Neural progenitor cell (in vitro differentiated cells): ENCODE measurements at regions not wholly inside any gene's neighbourhood (a gene's known extent, or its start where the extent isn't known, plus 50 kb on each side); places are given as distances from the start of the nearest gene placed in this dataset.

Experiments used
- DNase-seq: peaks from one replicate; pipeline ENCODE4 v3.0.0-alpha.2; 2016; ENCODE audit warnings: low spot score
- H2AFZ ChIP-seq: fragments of 200-600 bp; sonication (generic); replicated peaks from 2 replicates; pipeline ENCODE4 v1.6.1; 2016; ENCODE audit warnings: antibody characterized with exemption
- H3F3A ChIP-seq: fragments of 200-600 bp; sonication (generic); 2 replicates; pipeline ENCODE4 v1.6.1; 2016; ENCODE audit warnings: antibody characterized with exemption, low read depth
- H3K27ac ChIP-seq: fragments of 200-600 bp; sonication (generic); 2 replicates; pipeline ENCODE4 v1.5.1; 2016; ENCODE audit warnings: mild to moderate bottlenecking
- H3K27me3 ChIP-seq: fragments of 200-600 bp; sonication (generic); 2 replicates; pipeline ENCODE4 v1.6.1; 2016; ENCODE audit warnings: mild to moderate bottlenecking, moderate library complexity
- H3K36me3 ChIP-seq: fragments of 200-600 bp; sonication (generic); 2 replicates; pipeline ENCODE4 v1.5.1; 2016
- H3K4me1 ChIP-seq: fragments of 200-600 bp; sonication (generic); 2 replicates; pipeline ENCODE4 v1.6.1; 2016; ENCODE audit warnings: mixed run types
- H3K4me2 ChIP-seq: fragments of 200-600 bp; sonication (generic); 2 replicates; pipeline ENCODE4 v1.6.1; 2016
- H3K4me3 ChIP-seq: fragments of 200-600 bp; sonication (generic); 2 replicates; pipeline ENCODE4 v1.5.1; 2016
- H3K79me2 ChIP-seq: fragments of 200-600 bp; sonication (generic); 2 replicates; pipeline ENCODE4 v1.6.1; 2016; ENCODE audit warnings: low read depth
- H3K9ac ChIP-seq: fragments of 200-600 bp; sonication (generic); 2 replicates; pipeline ENCODE4 v1.6.1; 2016
- H3K9me3 ChIP-seq: fragments of 200-600 bp; sonication (generic); 2 replicates; pipeline ENCODE4 v1.5.1; 2016; ENCODE audit warnings: low read depth
- H4K20me1 ChIP-seq: fragments of 200-600 bp; sonication (generic); 2 replicates; pipeline ENCODE4 v1.6.1; 2016; ENCODE audit warnings: low read depth
- H3K27ac Mint-ChIP-seq: 3 replicates; pipeline ENCODE4 v1.8.0; 2021; ENCODE audit warnings: mixed read lengths
- H3K27me3 Mint-ChIP-seq: 2 replicates; pipeline ENCODE4 v1.8.0; 2022; ENCODE audit warnings: low read depth, mild to moderate bottlenecking, inconsistent platforms, moderate library complexity, mixed read lengths; ENCODE audit not compliant: insufficient read depth
- H3K36me3 Mint-ChIP-seq: 3 replicates; pipeline ENCODE4 v1.8.0; 2021; ENCODE audit warnings: mixed read lengths
- H3K4me1 Mint-ChIP-seq: 3 replicates; pipeline ENCODE4 v1.8.0; 2021; ENCODE audit warnings: mixed read lengths
- H3K4me3 Mint-ChIP-seq: 3 replicates; pipeline ENCODE4 v1.8.0; 2021; ENCODE audit warnings: mild to moderate bottlenecking, moderate library complexity, mixed read lengths
- H3K9me3 Mint-ChIP-seq: 3 replicates; pipeline ENCODE4 v1.8.0; 2020; ENCODE audit warnings: mixed read lengths
- CTCF ChIP-seq: fragments of 200-600 bp; sonication (generic); IDR thresholded peaks from 2 replicates; pipeline ENCODE4 v1.5.1; 2017; ENCODE audit warnings: antibody characterized with exemption, mild to moderate bottlenecking
- EZH2 ChIP-seq: fragments of 200-600 bp; sonication (generic); IDR thresholded peaks from 2 replicates; pipeline ENCODE4 v1.6.1; 2017; ENCODE audit warnings: antibody characterized with exemption, mild to moderate bottlenecking, moderate library complexity
- EZH2phosphoT487 ChIP-seq: fragments of 200-600 bp; sonication (generic); IDR thresholded peaks from 2 replicates; pipeline ENCODE4 v1.6.1; 2017; ENCODE audit warnings: antibody characterized with exemption

- Mint-ChIP-seq H3K9me3 (no peaks in the 10 kb centered on the region), H3K36me3 (no peaks in the 10 kb centered on the region), H3K4me1 (no peaks in the 10 kb centered on the region), H3K27ac (no peak overlapping the region), H3K4me3 (no peak overlapping the region), H3K27me3 (no peaks in the 10 kb centered on the region)
- Histone ChIP-seq H3K4me3 (no peak overlapping the region), H3K79me2 (no peaks in the 10 kb centered on the region), H3K27me3 (no peaks in the 10 kb centered on the region), H3F3A (no peaks in the 10 kb centered on the region), H3K36me3 (no peaks in the 10 kb centered on the region), H2AFZ (no peak overlapping the region), H4K20me1 (no peaks in the 10 kb centered on the region), H3K4me2 (no peak overlapping the region), H3K9me3 (no peaks in the 10 kb centered on the region), H3K27ac (no peak overlapping the region), H3K9ac (no peak overlapping the region), H3K4me1 (no peaks in the 10 kb centered on the region)
- DNase-seq, result no peak
- TF ChIP-seq CTCF (no peak), EZH2phosphoT487 (no peak), EZH2 (no peak)
These were observed 130.5 kb upstream of the DGKB start for GRCh38 chr7:15033039-15033438.

- Histone ChIP-seq H3K9me3 (no peaks in the 10 kb centered on the region), H2AFZ (no peak overlapping the region), H3K27ac (no peak overlapping the region), H3K4me2 (no peak overlapping the region), H3K27me3 (no peaks in the 10 kb centered on the region), H3F3A (peaks cover 5% of the 10 kb centered on the region), H3K4me3 (no peak overlapping the region), H3K79me2 (no peaks in the 10 kb centered on the region), H3K36me3 (no peaks in the 10 kb centered on the region), H3K4me1 (no peaks in the 10 kb centered on the region), H4K20me1 (no peaks in the 10 kb centered on the region), H3K9ac (no peak overlapping the region)
- peaks cover 6% of the 10 kb centered on the region for H3K4me1 Mint-ChIP-seq
- no peak overlapping the region for H3K27ac Mint-ChIP-seq
- no peak overlapping the region for H3K4me3 Mint-ChIP-seq
- no peaks in the 10 kb centered on the region for H3K9me3 Mint-ChIP-seq
- no peaks in the 10 kb centered on the region for H3K36me3 Mint-ChIP-seq
- H3K27me3 Mint-ChIP-seq, result peaks cover 3% of the 10 kb centered on the region
- DNase-seq, result no peak
- TF ChIP-seq EZH2, result no peak
- TF ChIP-seq EZH2phosphoT487, result no peak
- no peak for TF ChIP-seq CTCF
These were observed 116.4 kb upstream of the DGKB start for GRCh38 chr7:15018981-15019380.

- Histone ChIP-seq H3K27ac (no peak overlapping the region), H3K79me2 (no peaks in the 10 kb centered on the region), H3K9me3 (no peaks in the 10 kb centered on the region), H4K20me1 (no peaks in the 10 kb centered on the region), H3K27me3 (no peaks in the 10 kb centered on the region), H3K36me3 (no peaks in the 10 kb centered on the region), H3K4me3 (no peak overlapping the region), H3K4me2 (no peak overlapping the region), H3K4me1 (no peaks in the 10 kb centered on the region), H2AFZ (no peak overlapping the region), H3K9ac (no peak overlapping the region), H3F3A (peaks cover 5% of the 10 kb centered on the region)
- H3K27ac Mint-ChIP-seq, result no peak overlapping the region
- H3K4me3 Mint-ChIP-seq, result no peak overlapping the region
- DNase-seq, result no peak
- H3K4me1 Mint-ChIP-seq, result peaks cover 6% of the 10 kb centered on the region
- no peaks in the 10 kb centered on the region for H3K36me3 Mint-ChIP-seq
- TF ChIP-seq EZH2 (no peak), EZH2phosphoT487 (no peak), CTCF (no peak)
- H3K9me3 Mint-ChIP-seq, result no peaks in the 10 kb centered on the region
- peaks cover 3% of the 10 kb centered on the region for H3K27me3 Mint-ChIP-seq
These were observed 114.2 kb upstream of the DGKB start for GRCh38 chr7:15016766-15017165.

GRCh38 chr7:15016315-15016667, 113.7 kb upstream of the DGKB start:
- H3K4me3 ChIP-seq, result no peak overlapping the region

More at GRCh38 chr7:15016315-15016667, 113.7 kb upstream of the DGKB start:
- Histone ChIP-seq H3F3A (peaks cover 5% of the 10 kb centered on the region), H3K27me3 (no peaks in the 10 kb centered on the region), H3K9ac (no peak overlapping the region), H2AFZ (no peak overlapping the region), H3K9me3 (no peaks in the 10 kb centered on the region), H3K4me2 (no peak overlapping the region), H3K27ac (no peak overlapping the region), H4K20me1 (no peaks in the 10 kb centered on the region), H3K4me1 (peaks cover 1% of the 10 kb centered on the region), H3K36me3 (no peaks in the 10 kb centered on the region), H3K79me2 (no peaks in the 10 kb centered on the region)
- Mint-ChIP-seq H3K27me3 (peaks cover 3% of the 10 kb centered on the region), H3K36me3 (no peaks in the 10 kb centered on the region), H3K4me1 (peaks cover 6% of the 10 kb centered on the region), H3K9me3 (no peaks in the 10 kb centered on the region), H3K4me3 (no peak overlapping the region), H3K27ac (no peak overlapping the region)
- DNase-seq, result no peak
- TF ChIP-seq EZH2phosphoT487, result no peak
- TF ChIP-seq EZH2, result no peak
- TF ChIP-seq CTCF, result no peak
